Left ventricle myocardium superior (tissue), 1 donor: ENCODE measurements at regions not wholly inside any gene's neighbourhood (a gene's known extent, or its start where the extent isn't known, plus 50 kb on each side); places are given as distances from the start of the nearest gene placed in this dataset.

Experiments
- ATAC-seq: fragments of 200-7000 bp; cut with Tn5 transposase; one replicate; pipeline ENCODE4 v1.9.1; 2020; ENCODE audit warnings: mild to moderate bottlenecking, moderate library complexity
- DNase-seq: peaks from one replicate; pipeline ENCODE4 v3.0.0-alpha.2; 2020
- intact Hi-C: fragments of 100-400 bp; cut with micrococcal nuclease; formaldehyde crosslinking; loops from one replicate; pipeline ENCODE4 v1.11.0; 2022
- donor health status: DM: no; HTN: yes; CAD: no; lungs with severe emphysema.

DNA sequence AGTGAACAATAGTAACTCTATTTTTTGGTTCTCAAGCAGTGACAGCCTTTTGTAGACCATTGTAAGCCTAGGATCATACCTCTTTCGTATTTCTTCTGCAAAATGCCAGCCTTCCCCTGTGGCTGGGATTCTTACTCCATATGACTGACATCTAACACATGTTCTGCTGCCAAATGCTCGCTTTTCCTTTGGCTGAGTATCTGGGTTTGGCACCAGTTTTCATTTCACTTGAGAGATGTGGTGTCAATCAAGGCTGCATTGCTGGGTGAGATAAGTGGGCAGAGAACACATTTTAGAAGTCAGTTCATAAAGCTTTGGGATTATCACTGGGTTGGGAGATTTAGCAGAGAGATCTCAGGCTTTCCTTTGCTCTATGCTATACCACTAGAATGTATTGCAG is 514.7 kb upstream of the SGO1 start:
- ATAC-seq, result peak; percentile 74
- DNase-seq, result no peak
- intact Hi-C loops, result no loop called here

DNA sequence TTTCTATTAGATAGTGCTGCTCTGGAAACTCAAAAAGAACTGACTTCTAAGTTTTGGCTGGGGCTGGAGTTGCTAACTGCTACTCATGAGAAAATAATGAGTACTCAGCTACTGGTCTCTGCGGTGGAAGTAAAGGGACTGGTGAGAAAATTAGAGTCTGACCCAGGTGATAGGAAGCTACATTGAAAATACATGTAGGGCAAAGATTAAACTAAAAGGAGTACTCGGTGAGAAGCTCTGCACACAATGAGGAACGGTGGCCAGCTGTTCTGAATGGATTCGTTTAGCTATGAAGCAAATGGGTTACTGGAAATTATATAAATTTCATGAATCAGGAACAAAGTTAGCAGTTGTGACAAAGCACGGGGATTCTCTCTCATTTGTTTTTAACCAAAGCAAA is 512.9 kb upstream of the SGO1 start:
- no peak for ATAC-seq
- no peak for DNase-seq
- intact Hi-C loops, result no loop called here

DNA sequence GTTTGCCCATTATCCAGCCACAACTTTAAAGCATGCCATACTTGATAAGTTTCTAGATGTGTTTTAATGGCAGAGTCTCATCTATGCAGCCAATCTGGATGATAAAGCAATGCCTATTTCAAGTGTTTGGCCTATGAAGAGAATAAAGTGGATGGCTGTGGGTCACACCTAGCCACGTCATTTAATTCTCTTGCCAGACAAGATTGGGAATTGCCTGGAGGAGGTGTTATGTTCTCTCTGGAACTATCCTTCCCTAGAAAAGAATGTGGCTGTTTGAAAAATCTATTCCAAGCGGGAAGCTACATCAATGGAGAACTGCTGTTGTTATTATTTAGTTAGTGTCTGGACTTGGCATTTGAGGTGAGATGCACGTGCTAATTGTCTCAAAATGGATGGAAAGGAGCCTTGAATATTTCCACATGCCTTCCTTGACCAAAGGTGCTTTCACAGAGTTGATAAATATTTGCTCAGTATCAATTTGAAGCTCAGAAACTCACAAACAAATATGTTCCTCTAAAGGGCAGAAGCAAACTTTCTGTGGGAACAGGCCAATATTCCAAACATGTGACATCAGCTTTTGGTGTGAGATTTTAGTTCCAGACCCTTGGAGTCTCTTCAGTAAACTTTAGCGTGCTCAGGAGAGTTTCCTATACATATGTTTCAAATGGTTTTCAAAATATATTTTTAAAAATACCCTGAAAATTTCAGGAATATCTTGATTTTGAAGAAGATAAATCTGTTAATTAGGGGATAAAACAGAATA is 510.6 kb upstream of the SGO1 start:
- intact Hi-C loops, result no loop called here
- ATAC-seq (peak; percentile 34), DNase-seq (no peak)

DNA sequence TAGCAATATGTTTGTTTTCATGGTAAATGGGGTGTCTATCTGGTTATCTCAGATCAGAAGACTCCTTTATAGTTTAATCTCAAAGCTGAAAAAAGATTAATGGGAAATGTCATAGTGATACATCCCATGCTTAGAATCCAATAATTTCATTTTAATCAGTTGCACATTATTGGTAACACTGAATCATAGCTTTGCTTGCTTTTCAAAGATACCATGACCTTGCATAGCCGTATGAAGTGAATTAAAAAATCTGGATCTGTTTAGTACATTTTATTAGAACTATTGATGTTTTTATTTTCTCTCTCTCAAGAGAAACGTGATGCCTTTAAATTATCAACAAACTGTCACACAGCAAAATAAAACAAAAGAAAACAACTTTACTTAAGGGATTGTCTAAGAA is 506.7 kb upstream of the SGO1 start:
- no peak for DNase-seq
- intact Hi-C loops, result no loop called here
- ATAC-seq, result no peak

DNA sequence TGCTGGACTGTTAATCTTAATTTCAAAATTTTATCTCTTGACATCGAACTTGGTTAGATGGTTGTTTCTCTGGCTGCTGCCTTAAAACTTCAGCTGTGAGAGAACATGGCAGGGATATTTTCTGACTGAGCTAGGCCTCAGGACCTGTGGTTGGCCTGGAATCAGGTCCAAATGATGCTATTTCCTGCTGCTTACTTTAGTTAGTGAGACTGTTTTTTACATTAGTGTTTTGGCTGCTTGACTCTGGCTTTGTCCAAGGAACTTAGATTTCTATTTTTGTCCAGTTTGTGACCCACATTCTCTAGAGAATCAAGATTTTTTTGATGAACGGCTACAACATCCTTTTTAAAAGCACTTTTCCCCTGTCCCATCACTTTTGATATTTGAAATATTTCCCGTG is 497.9 kb upstream of the SGO1 start:
- ATAC-seq (peak; percentile 91), DNase-seq (no peak)
- intact Hi-C loops, result no loop called here

DNA sequence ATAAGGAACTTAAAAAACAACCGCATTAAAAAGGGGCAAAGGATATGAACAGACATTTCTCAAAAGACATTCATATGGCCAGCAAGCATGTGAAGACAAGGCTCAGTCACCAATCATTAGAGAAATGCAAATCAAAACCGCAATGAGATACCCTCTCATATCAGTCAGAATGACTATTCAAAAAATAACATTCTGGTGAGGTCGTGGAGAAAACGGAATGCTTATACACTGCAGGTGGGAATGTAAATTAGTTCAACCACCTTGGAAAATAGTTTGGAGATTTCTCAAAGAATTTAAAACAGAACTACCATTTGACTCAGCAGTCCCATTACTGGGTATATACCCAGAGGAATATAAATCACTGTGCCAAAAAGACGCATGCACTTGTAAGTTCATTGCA is 496.6 kb upstream of the SGO1 start:
- ATAC-seq (no peak), DNase-seq (no peak)
- intact Hi-C loops, result no loop called here

DNA sequence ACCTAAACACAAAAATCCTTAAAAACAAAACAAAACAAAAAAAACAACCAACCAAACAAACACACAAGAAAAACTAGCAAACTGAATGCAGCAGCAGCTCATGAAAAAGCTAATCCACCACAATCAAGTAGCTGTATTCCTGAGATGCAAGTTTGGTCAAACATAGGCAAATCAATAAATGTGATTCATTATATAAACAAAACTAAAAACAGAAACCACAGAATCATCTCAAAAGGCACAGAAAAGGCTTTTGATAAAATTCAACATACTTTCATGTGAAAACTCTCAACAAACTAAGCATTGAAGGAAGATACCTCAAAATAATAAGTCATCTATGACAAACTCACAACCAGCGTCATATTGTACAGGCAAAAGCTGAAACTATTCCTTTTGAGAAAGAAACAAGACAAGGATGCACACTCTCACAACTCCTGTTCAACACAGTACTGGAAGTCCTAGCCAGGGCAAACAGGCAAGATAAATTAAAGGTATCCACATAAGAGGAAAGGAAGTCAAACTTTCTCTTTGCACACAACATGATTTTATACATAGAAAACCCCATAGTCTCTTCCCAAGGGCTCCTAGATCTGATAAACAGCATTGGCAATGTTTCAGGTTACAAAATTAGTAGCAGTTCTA is 495.1 kb upstream of the SGO1 start:
- ATAC-seq (no peak), DNase-seq (no peak)
- intact Hi-C loops, result no loop called here

DNA sequence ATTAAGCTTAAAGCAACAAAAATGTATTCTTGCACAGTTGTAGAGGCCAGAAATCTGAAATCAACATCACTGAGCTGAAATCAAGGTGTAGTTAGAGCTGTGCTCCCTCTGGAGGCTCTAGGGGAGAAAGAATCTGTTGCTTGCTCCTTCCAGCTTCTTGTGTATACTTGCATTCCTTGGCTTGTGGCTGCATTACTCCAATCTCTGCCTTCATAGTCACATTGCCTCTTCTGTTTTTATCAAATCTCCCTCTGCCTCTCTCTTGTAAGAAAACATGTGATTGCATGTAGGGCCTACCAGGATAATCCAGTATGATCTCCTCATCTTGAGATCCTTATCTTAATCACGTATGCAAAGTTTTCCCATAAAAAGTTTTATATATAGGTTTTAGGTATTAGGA is 487.9 kb upstream of the SGO1 start:
- intact Hi-C loops, result no loop called here
- ATAC-seq (no peak), DNase-seq (no peak)

DNA sequence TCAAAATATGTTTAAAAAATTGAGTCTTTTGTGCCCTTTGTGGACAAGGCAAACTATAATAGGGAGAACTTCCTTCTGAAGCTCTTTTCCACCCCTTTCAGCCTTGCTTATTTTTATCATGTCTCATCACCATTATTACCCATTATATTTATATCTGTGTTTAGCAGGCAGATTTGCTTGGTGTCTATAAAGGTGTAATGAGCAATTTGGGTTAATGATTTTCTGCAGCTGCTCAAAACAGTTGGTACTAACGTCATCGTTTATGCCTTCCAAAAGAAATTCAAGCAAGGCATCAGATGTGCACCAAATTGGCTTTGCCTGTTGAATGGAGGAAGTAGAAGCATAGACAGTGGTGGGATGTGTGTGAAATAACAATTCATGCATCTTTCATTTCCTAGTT is 483.7 kb upstream of the SGO1 start:
- no peak for DNase-seq
- intact Hi-C loops, result no loop called here
- ATAC-seq, result no peak

DNA sequence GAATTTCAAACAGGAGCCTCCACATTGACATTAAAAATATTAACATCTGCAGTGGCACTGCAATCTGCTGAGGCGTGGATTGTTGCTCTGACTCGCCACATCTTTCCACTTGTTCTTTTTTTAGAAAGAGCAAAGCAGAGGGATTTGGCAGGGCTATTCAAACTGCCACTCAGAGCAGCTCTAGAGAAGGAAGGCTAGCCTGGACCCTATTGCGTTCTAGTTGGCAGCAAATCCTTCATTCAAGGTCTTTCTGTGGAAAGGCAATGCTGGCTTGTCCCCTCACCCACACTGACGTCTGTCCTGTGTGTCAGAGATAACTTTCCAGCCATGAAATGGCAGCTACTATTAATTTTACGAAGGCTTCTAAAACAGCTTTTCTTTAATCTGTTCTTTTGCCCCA is 483.2 kb upstream of the SGO1 start:
- intact Hi-C loops, result no loop called here
- DNase-seq, result peak; percentile 51
- peak; percentile 99 for ATAC-seq

DNA sequence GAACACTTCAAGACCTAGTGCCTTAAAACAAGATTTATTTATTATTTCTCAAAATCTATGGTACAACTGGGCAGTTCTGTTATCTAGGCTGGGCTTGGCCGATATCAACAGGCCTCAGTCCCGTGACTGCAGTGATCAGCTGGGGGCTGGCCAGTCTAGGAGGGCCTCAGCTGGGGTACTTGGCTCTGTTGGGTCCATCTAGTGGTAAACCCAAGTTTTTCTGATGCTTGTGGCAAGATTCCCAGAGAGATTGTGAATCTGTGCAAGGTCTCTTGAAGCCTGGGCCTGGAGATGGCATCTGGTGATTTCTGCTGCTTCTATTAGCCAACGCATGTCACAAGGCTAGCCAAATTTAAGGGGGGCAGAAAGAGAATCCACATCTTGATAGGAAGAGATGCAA is 482.4 kb upstream of the SGO1 start:
- intact Hi-C loops, result no loop called here
- peak; percentile 11 for ATAC-seq
- no peak for DNase-seq

DNA sequence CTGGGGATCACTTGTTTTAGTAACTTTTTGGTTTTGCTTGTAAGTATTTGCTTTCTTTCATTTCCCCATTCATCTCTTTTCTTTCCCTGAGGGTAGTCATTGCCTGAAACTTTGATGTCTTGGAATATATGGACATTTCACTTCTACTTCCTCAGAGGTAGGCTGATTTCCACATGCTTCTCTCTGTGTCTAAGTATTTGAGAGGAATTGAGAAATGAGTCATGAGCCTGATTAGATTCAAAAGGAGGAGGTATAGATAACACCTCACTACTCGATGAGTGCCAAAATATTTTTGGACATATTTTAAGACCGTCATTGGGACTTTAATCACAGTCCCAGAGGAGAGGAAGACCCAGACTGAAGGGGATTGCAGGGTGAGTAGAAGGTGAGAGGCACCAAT is 480.1 kb upstream of the SGO1 start:
- intact Hi-C loops, result no loop called here
- ATAC-seq, result no peak
- no peak for DNase-seq

DNA sequence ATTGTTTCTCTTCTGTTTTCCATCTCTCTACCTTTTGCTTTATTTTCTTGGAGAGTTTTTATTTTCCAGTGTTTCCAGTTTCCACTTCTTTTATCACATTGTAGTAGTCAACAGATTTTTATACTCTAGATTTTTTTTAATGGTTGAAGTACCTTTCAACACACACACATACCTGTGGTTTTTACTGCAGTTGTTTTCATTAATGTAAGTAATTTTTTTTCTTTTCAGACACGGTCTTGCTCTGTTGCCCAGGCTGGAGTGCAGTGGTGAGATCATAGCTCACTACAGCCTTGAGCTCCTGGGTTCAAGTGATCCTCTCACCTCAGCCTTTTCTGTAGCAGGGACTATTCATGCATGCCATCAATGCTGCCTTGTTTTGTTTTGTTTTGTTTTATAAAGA is 472.5 kb upstream of the SGO1 start:
- ATAC-seq (no peak), DNase-seq (no peak)
- intact Hi-C loops, result no loop called here

DNA sequence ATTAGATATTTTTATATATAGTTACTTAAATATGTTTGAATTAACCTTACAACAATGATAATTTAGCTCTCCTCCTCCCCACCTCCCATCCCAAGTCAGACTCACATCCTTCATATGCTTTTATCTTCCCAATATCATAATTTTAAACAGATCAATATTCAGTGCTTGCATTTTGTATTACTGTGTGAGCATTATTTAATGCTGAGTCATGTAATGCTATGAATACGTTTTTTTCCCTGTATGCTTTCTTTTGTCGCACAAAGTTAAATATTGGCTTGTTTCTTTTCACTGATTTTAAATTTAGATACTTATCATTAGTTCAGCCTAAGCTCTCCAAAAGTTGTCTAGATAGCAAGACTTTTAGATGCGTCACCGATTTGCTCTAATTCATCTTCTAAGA is 471.6 kb upstream of the SGO1 start:
- intact Hi-C loops, result no loop called here
- ATAC-seq (no peak), DNase-seq (no peak)

DNA sequence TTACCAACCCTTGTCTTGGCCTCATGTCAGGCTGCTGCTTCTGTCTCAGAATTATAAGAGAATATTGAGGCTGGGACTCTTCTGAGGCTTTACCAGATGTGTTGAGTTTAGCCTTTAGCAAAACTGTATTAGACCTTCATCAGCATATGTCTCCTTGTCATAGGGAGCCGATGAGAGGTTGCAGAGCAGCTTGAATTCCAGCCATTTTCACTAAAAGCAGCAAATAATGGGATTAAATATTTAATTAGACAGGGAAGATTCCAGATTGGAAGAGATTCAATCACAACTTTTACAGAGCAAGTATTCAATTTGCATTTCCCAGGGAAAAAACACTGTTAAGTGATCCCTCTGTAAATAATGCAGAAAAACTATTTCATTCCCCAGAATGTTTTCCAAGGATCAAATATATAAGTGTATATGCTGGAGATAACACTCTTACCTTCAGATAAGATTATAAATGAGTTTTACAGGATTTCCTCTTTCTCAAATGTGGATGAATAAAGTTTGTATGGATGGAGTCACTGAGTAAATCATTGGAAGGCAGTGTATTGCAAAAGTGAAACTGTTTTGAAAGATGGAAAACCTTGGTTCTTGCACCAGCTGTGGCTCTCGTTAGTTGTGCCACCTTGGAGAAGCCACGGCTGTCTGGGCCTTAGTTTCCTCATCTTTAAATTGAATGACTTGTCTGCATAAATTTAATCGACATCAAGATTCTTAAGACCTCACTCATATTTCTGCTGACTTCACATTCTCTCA is 466.4 kb upstream of the SGO1 start:
- intact Hi-C loops, result no loop called here
- ATAC-seq (no peak), DNase-seq (no peak)

DNA sequence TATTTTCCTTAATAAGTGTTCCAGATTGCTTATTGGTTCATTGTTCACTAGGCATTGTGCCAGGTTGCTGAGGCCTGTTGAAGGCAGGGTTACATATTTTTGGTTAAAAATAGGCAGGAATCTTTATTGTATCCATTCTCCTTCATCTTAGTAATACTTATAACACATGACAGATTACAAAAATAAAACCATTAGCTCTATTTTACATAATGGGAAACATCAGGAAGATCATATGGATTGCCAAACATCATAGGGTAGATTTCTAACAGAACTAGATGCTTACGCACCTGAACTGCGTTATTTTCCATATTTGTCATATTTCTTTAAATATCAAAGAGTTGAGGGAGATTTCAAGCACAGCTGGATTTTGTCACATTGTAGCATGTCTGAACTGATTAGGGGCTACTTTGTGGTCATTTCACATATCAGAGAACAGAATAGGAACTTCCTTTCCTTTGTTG is 462.9 kb upstream of the SGO1 start:
- intact Hi-C loops, result no loop called here
- DNase-seq (no peak), ATAC-seq (no peak)

DNA sequence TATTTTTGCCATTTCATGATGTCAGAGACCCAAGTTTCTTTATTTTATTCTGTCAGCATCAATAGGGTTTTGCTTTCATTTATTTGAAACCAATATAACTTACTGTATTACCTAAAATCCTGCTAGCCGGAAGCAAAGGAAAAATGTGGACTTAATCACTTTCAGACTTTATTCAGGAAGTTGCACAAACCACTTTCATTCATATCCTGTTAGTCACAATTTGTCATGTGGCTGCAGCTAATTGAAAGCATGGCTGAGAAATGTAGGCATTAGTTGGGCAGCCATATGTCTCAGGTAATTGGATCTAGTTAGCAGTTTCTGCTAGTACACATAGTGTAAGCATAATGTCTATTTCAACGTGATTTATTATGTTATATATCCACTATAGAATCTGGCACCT is 462.3 kb upstream of the SGO1 start:
- DNase-seq (no peak), ATAC-seq (no peak)
- intact Hi-C loops, result no loop called here

DNA sequence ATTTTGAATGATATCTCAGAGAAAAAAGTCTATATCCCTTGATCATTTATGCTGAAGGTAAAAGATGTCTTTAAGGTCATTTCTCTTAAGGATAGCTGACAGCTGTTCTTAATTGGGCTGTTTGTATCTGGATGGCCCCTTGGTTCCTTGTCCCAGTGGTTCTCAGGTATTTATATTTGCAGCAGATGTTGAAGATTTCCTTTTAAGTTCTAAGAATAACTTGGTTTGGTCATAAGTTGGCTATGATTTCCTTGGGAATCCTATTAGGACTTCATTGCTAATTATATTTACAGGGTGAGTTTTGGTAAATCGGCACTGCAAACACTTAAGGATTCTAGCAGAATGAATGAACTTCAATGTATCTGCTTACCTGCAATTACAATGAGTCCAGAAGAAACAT is 460.4 kb upstream of the SGO1 start:
- intact Hi-C loops, result no loop called here
- ATAC-seq (no peak), DNase-seq (no peak)

DNA sequence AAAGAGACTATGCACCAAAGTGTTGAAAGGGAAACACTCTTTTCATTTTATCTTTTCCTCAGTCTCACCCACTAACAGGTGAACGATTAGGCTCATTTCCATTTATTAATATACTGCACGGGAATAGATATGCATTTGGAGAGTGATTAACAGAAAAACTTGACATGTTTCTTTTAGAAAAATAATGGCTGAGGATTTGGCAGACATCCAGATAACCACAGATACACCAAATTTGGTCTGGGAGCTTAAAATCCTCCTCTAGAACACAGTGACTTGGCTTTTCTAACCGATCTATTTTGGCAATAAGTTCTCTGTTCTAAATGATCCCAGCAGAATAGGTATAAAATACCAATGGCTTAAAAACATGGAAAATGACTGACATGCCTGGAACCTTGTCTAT is 459.3 kb upstream of the SGO1 start:
- ATAC-seq, result no peak
- intact Hi-C loops, result no loop called here
- no peak for DNase-seq

DNA sequence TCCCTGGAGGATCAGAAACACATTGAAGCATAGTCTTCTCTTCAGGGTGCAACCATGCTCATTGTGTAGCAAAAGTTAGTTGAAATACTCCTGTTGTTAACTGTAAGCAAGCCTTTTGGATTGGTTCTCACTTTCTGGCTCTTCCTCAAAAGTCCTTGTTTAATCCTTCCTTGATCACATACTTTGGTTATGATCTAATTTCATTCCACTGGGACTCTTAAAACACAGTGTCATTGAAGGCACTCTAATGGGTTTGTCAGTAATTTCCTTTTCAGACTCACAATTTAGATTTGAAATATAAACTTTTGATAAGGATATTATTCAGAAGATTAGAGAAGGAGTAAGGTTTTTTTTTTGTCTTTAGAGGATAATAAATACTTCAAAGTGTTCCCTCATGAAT is 451.7 kb upstream of the SGO1 start:
- intact Hi-C loops, result no loop called here
- no peak for DNase-seq
- ATAC-seq, result no peak

DNA sequence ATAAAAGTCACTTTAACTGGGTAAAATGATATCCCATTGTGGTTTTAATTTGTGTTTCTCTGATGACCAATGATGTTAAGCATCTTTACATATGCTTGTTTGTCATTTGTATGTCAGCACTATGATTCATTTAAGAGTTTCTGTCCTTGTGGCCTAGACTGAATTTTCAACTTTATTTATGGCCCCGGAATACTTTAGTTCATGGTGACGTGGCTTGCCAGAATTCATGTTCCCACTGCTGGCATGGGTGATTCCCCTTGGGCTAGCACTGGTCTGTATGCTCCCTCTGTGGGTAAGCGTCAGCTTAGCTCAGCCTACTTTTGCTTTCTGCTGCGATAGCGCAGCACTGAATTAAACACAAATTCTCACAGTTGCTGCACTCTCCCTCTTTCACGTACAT is 436.3 kb upstream of the SGO1 start:
- ATAC-seq, result no peak

More for the DNA sequence above, 436.3 kb upstream of the SGO1 start:
- no peak for DNase-seq
- intact Hi-C loops, result no loop called here
